Suprapubic skin (tissue), 4 donors: ENCODE measurements at regions not wholly inside any gene's neighbourhood (a gene's known extent, or its start where the extent isn't known, plus 50 kb on each side); places are given as distances from the start of the nearest gene placed in this dataset.

Experiments
- DNase-seq, 2 donors: peaks; one replicate each; pipeline ENCODE4 v3.0.0-alpha.2; 2019; ENCODE audit warnings: low spot score in 2 of 2
- H3K27ac ChIP-seq: fragments of 200-600 bp; sonication (generic); one replicate; pipeline ENCODE4 v1.5.1; 2019
- H3K27me3 ChIP-seq: fragments of 200-600 bp; sonication (generic); one replicate; pipeline ENCODE4 v1.5.1; 2019
- H3K36me3 ChIP-seq: fragments of 200-600 bp; sonication (generic); one replicate; pipeline ENCODE4 v1.5.1; 2019
- H3K4me1 ChIP-seq: fragments of 200-600 bp; sonication (generic); one replicate; pipeline ENCODE4 v1.5.1; 2019
- H3K4me3 ChIP-seq: fragments of 200-600 bp; sonication (generic); one replicate; pipeline ENCODE4 v1.5.1; 2019; ENCODE audit warnings: mild to moderate bottlenecking
- H3K9me3 ChIP-seq: fragments of 200-600 bp; sonication (generic); one replicate; pipeline ENCODE4 v1.5.1; 2019
- EP300 ChIP-seq: sonication (generic); formaldehyde crosslinking; IDR thresholded peaks from one replicate; pipeline ENCODE4 v1.6.1; 2017; ENCODE audit warnings: antibody characterized with exemption
- POLR2A ChIP-seq, 2 donors: fragments of 450-650 bp; IDR thresholded peaks; one replicate each; pipeline ENCODE4 v1.6.1; 2017; ENCODE audit warnings: antibody characterized with exemption in 2 of 2, mild to moderate bottlenecking in 2 of 2, moderate library complexity in 2 of 2
- POLR2AphosphoS5 ChIP-seq, 3 donors: sonication (generic); formaldehyde crosslinking; IDR thresholded peaks; one replicate each; pipeline ENCODE4 v1.6.1; 2017; ENCODE audit warnings: antibody characterized with exemption in 3 of 3
- TF ChIP-seq, protein P1 (sequence below), 2 donors: fragments of 200-600 bp in 1 of 2; fragments of 450-650 bp in 1 of 2; sonication (generic) in 1 of 2; IDR thresholded peaks; one replicate each; pipeline ENCODE4 v1.5.1; 2016 to 2019; ENCODE audit warnings: antibody characterized with exemption in 2 of 2, mild to moderate bottlenecking in 1 of 2, moderate library complexity in 1 of 2

DNA sequence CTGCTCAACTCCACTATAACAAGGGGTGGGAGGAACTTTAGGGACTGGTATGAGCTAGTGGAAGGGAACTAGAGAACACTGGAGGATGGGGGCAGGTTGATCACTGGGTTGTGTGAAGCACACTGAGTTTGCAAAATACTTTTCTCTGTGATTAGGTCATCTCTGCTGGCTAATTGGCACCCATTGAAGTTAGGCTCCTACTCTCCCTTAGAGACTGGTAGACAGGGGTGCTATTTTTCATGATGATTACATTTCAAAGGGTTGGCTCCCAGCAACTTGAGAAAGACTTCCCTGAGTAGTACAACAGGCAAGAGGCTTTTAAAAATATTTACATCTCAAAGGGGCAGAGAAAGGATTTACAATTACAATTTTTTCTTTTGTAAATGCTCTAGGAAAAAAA, 50.4 kb upstream of the MTAP start:
- Histone ChIP-seq H3K9me3 (no peaks in the 10 kb centered on the region), H3K27me3 (no peaks in the 10 kb centered on the region), H3K27ac (no peak overlapping the region), H3K4me3 (no peak overlapping the region), H3K4me1 (peaks cover 6% of the 10 kb centered on the region), H3K36me3 (no peaks in the 10 kb centered on the region)
- DNase-seq, result no peak
- TF ChIP-seq POLR2A (IDR thresholded peaks at IDR 0.05), result no peak
- no peak for TF ChIP-seq POLR2AphosphoS5 (IDR thresholded peaks at IDR 0.05)
- TF ChIP-seq, protein P1, sequence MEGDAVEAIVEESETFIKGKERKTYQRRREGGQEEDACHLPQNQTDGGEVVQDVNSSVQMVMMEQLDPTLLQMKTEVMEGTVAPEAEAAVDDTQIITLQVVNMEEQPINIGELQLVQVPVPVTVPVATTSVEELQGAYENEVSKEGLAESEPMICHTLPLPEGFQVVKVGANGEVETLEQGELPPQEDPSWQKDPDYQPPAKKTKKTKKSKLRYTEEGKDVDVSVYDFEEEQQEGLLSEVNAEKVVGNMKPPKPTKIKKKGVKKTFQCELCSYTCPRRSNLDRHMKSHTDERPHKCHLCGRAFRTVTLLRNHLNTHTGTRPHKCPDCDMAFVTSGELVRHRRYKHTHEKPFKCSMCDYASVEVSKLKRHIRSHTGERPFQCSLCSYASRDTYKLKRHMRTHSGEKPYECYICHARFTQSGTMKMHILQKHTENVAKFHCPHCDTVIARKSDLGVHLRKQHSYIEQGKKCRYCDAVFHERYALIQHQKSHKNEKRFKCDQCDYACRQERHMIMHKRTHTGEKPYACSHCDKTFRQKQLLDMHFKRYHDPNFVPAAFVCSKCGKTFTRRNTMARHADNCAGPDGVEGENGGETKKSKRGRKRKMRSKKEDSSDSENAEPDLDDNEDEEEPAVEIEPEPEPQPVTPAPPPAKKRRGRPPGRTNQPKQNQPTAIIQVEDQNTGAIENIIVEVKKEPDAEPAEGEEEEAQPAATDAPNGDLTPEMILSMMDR (IDR thresholded peaks at IDR 0.05), result no peak
- no peak for TF ChIP-seq EP300
